HL-60 (cell line): ENCODE measurements at regions not wholly inside any gene's neighbourhood (a gene's known extent, or its start where the extent isn't known, plus 50 kb on each side); places are given as distances from the start of the nearest gene placed in this dataset.

Source experiments
- DNase-seq, 2 experiments: peaks; one replicate each; pipeline ENCODE4 v3.0.0-alpha.2; 2010 to 2020; ENCODE audit warnings: low read depth in 1 of 2, low spot score in 1 of 2
- H3K27ac ChIP-seq: fragments of 250-450 bp; sonication (Bioruptor Pico); replicated peaks from 2 replicates; pipeline ENCODE4 v1.5.1; 2020; ENCODE audit warnings: mild to moderate bottlenecking, moderate library complexity
- H3K27me3 ChIP-seq: fragments of 250-450 bp; sonication (Bioruptor Pico); 2 replicates; pipeline ENCODE4 v1.5.1; 2021; ENCODE audit warnings: mild to moderate bottlenecking, moderate library complexity; ENCODE audit not compliant: insufficient read depth, poor library complexity, severe bottlenecking
- H3K4me3 ChIP-seq: replicated peaks from 2 replicates; pipeline ENCODE4 v1.5.1; 2011; ENCODE audit warnings: mild to moderate bottlenecking, control low read depth, low read length; ENCODE audit not compliant: insufficient read depth
- GABPA ChIP-seq: IDR thresholded peaks from 2 replicates; pipeline ENCODE4 v1.6.1; 2012; ENCODE audit warnings: low read depth
- POLR2AphosphoS5 ChIP-seq: IDR thresholded peaks from 2 replicates; pipeline ENCODE4 v1.6.1; 2012; ENCODE audit warnings: low read depth
- SPI1 ChIP-seq: IDR thresholded peaks from 2 replicates; pipeline ENCODE4 v1.6.1; 2012; ENCODE audit warnings: low read depth, mild to moderate bottlenecking, borderline replicate concordance
- TF ChIP-seq, protein P1 (sequence below): IDR thresholded peaks from one replicate; pipeline ENCODE4 v1.5.1; 2011; ENCODE audit warnings: low read length, control low read depth, inconsistent platforms; ENCODE audit not compliant: insufficient read depth
- TF ChIP-seq, protein P2 (sequence below): IDR thresholded peaks from 2 replicates; pipeline ENCODE4 v1.6.1; 2012; ENCODE audit warnings: low read depth; ENCODE audit not compliant: insufficient replicate concordance

DNA sequence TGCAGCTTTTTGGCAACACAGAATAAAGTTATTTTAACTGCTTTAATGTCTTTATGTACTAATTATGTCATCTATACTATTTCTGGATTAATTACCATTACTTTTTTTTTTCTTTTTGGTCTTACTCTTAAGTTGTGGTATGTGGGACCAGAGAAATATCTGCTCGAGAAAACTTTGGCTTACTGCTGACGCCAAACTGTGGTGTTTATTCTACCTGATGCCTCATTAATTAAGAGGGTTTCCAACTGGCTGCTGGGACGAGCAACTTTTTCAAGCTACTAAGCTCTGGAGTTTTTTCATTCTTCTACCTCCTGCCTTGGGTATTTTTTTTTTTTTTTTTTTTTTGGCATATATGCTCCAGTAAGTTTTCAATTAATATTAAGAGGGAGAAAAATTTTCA, 1257.5 kb downstream of the FSCB start:
- no peak overlapping the region for H3K27ac ChIP-seq
- DNase-seq, result no peak
- no peak for TF ChIP-seq GABPA
- TF ChIP-seq SPI1, result no peak
- TF ChIP-seq POLR2AphosphoS5, result no peak
- H3K27me3 ChIP-seq, result no peaks in the 10 kb centered on the region
- H3K4me3 ChIP-seq, result no peak overlapping the region

DNA sequence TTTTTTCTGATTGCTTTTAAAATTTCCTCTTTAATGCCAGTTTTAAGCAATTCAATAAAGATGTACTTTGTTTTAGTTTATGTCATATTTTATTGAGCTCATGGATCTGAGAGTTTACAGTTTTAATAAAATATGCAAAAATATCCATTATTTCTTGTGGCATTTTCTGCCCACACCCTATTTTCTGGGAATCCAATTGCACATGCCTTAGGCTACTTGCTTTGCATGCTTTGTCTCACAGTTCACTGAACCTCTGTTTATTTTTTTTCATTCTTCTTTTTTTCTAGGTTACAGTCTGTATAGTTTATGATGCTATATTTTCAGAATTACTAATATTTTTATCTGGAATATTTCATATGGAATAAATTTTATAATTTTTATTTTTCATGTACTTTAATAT, 1258.0 kb downstream of the FSCB start:
- H3K4me3 ChIP-seq, result no peak overlapping the region
- H3K27me3 ChIP-seq, result no peaks in the 10 kb centered on the region
- no peak for DNase-seq

DNA sequence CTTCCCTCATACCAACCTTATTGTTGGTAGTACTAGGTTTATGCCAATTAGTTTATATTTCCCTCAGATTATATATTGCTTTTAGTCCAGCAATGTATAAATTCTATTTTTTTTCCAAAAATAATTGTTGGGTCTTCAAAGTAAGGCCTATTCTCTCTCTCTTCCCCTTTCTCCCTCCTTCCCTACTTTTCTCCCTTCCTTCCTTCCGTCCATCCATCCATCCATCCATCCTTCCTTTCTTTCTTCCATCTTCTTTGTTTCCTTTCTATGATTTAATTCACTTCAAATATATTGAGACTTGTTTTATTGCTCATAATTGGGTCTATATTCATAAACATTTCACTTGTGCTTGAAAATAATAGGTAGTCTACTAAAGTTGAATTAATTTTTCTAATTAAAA, 1259.2 kb downstream of the FSCB start:
- no peaks in the 10 kb centered on the region for H3K27me3 ChIP-seq
- H3K4me3 ChIP-seq, result no peak overlapping the region
- DNase-seq, result no peak
- no peak overlapping the region for H3K27ac ChIP-seq
- TF ChIP-seq, protein P1, sequence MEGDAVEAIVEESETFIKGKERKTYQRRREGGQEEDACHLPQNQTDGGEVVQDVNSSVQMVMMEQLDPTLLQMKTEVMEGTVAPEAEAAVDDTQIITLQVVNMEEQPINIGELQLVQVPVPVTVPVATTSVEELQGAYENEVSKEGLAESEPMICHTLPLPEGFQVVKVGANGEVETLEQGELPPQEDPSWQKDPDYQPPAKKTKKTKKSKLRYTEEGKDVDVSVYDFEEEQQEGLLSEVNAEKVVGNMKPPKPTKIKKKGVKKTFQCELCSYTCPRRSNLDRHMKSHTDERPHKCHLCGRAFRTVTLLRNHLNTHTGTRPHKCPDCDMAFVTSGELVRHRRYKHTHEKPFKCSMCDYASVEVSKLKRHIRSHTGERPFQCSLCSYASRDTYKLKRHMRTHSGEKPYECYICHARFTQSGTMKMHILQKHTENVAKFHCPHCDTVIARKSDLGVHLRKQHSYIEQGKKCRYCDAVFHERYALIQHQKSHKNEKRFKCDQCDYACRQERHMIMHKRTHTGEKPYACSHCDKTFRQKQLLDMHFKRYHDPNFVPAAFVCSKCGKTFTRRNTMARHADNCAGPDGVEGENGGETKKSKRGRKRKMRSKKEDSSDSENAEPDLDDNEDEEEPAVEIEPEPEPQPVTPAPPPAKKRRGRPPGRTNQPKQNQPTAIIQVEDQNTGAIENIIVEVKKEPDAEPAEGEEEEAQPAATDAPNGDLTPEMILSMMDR, result no peak
- TF ChIP-seq, protein P2, sequence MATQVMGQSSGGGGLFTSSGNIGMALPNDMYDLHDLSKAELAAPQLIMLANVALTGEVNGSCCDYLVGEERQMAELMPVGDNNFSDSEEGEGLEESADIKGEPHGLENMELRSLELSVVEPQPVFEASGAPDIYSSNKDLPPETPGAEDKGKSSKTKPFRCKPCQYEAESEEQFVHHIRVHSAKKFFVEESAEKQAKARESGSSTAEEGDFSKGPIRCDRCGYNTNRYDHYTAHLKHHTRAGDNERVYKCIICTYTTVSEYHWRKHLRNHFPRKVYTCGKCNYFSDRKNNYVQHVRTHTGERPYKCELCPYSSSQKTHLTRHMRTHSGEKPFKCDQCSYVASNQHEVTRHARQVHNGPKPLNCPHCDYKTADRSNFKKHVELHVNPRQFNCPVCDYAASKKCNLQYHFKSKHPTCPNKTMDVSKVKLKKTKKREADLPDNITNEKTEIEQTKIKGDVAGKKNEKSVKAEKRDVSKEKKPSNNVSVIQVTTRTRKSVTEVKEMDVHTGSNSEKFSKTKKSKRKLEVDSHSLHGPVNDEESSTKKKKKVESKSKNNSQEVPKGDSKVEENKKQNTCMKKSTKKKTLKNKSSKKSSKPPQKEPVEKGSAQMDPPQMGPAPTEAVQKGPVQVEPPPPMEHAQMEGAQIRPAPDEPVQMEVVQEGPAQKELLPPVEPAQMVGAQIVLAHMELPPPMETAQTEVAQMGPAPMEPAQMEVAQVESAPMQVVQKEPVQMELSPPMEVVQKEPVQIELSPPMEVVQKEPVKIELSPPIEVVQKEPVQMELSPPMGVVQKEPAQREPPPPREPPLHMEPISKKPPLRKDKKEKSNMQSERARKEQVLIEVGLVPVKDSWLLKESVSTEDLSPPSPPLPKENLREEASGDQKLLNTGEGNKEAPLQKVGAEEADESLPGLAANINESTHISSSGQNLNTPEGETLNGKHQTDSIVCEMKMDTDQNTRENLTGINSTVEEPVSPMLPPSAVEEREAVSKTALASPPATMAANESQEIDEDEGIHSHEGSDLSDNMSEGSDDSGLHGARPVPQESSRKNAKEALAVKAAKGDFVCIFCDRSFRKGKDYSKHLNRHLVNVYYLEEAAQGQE, result no peak
- TF ChIP-seq POLR2AphosphoS5 (no peak), SPI1 (no peak), GABPA (no peak)

More for the DNA sequence above, 1258.0 kb downstream of the FSCB start:
- no peak for TF ChIP-seq POLR2AphosphoS5
- no peak for TF ChIP-seq SPI1
- no peak for TF ChIP-seq GABPA
- TF ChIP-seq, protein P1, result no peak
- TF ChIP-seq, protein P2, result no peak
- H3K27ac ChIP-seq, result no peak overlapping the region

DNA sequence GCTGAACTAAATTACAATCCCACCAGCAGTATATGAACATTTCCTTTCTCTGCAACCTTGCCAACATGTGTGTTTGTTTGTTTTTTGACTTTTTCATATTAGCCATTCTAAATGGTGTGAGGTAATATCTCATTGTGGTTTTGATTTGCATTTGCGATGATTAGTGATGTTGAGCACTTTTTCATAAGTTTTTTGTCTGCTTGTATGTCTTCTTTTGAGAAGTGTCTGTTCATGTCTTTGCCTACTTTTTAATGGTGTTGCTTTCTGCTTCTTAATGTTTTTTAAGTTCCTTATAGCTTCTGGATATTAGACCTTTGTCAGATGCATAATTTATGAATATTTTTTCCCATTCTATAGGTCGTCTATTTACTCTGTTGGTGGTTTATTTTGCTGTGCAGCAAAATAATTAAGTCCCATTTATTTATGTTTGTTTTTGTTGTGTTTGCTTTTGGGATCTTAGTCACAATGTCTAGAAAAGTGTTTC, 1262.9 kb downstream of the FSCB start:
- Histone ChIP-seq H3K27ac (no peak overlapping the region), H3K4me3 (no peak overlapping the region), H3K27me3 (no peaks in the 10 kb centered on the region)
- TF ChIP-seq, protein P1, result no peak
- TF ChIP-seq GABPA, result no peak
- TF ChIP-seq SPI1, result no peak
- no peak for TF ChIP-seq POLR2AphosphoS5
- TF ChIP-seq, protein P2, result no peak
- DNase-seq, result no peak
